MM.1S (cell line): ENCODE measurements at regions not wholly inside any gene's neighbourhood (a gene's known extent, or its start where the extent isn't known, plus 50 kb on each side); places are given as distances from the start of the nearest gene placed in this dataset.

Experiments used
- EZH2phosphoT487 ChIP-seq: fragments of 300-600 bp; sonication (generic); IDR thresholded peaks from 2 replicates; pipeline ENCODE4 v1.6.1; 2018; ENCODE audit warnings: antibody characterized with exemption, low read length
- TF ChIP-seq, protein P1 (sequence below): fragments of 300-600 bp; sonication (generic); IDR thresholded peaks from 2 replicates; pipeline ENCODE4 v1.5.1; 2016; ENCODE audit warnings: antibody characterized with exemption, low read length, mixed read lengths

DNA sequence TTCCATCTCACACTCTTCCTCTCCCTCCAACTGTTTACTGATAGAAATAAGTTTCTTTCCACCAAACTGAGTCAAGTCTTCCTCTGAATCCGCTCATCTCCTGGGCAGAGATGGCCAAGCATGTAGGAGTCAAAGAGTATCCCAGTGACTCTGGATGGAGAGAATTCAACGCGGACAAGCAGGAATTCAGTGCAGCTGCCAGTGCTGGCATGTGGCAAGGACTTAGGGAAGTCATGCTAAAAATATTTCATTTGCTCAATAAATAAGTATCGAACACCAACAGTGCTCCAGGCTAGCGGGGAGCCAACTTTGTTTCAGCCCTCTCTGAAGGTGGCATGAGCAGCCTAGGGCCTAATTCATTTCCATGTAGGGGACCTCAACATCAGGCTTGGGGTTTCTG, 351.6 kb upstream of the ZMIZ1 start:
- TF ChIP-seq, protein P1, sequence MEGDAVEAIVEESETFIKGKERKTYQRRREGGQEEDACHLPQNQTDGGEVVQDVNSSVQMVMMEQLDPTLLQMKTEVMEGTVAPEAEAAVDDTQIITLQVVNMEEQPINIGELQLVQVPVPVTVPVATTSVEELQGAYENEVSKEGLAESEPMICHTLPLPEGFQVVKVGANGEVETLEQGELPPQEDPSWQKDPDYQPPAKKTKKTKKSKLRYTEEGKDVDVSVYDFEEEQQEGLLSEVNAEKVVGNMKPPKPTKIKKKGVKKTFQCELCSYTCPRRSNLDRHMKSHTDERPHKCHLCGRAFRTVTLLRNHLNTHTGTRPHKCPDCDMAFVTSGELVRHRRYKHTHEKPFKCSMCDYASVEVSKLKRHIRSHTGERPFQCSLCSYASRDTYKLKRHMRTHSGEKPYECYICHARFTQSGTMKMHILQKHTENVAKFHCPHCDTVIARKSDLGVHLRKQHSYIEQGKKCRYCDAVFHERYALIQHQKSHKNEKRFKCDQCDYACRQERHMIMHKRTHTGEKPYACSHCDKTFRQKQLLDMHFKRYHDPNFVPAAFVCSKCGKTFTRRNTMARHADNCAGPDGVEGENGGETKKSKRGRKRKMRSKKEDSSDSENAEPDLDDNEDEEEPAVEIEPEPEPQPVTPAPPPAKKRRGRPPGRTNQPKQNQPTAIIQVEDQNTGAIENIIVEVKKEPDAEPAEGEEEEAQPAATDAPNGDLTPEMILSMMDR = no peak
- no peak for TF ChIP-seq EZH2phosphoT487
